Dendritic cell treated with granulocyte-macrophage colony-stimulating factor and Interleukin-4, amounts not matched to agents 40 ng/mL and 50 ng/mL, for 4 days (primary cell): ENCODE measurements at regions not wholly inside any gene's neighbourhood (a gene's known extent, or its start where the extent isn't known, plus 50 kb on each side); places are given as distances from the start of the nearest gene placed in this dataset.
"Not testable (repeated sequence)": the region's sequence is repeated elsewhere in the genome, so short reads cannot be mapped to it uniquely, and the experiment has no call there.

Source experiments
- H3K27ac Mint-ChIP-seq: one replicate; pipeline ENCODE4 v1.8.0; 2022; ENCODE audit warnings: mild to moderate bottlenecking, mixed read lengths
- H3K27me3 Mint-ChIP-seq: one replicate; pipeline ENCODE4 v1.8.0; 2022; ENCODE audit warnings: mild to moderate bottlenecking, mixed read lengths
- H3K36me3 Mint-ChIP-seq: one replicate; pipeline ENCODE4 v1.8.0; 2022; ENCODE audit warnings: low read depth, mixed read lengths
- H3K4me1 Mint-ChIP-seq: one replicate; pipeline ENCODE4 v1.8.0; 2022; ENCODE audit warnings: low read depth, mixed read lengths
- H3K4me3 Mint-ChIP-seq: one replicate; pipeline ENCODE4 v1.8.0; 2022; ENCODE audit warnings: mild to moderate bottlenecking, moderate library complexity, mixed read lengths
- H3K9me3 Mint-ChIP-seq: one replicate; pipeline ENCODE4 v1.8.0; 2022; ENCODE audit warnings: mixed read lengths
- intact Hi-C: fragments of 100-400 bp; cut with micrococcal nuclease; formaldehyde crosslinking; loops from one replicate; pipeline ENCODE4 v1.15.0; 2022

DNA sequence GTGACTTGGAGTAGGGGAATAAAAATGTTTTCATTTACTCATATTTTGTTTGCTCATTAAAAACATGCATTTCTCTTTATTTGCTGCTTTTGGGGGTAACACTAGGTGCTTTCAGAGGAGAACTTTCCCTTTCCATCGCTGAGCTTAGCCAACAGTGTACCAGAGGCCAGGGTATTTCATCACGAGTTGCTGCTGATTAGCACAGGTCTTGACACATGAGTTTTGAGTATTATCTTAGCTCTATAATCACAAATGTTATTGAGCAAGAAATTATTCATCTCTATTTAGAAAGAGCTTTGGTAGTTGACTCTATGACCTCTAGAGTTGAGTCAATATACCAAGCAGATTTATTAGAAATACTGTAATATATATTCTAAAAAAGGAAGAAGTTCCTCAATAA lies 375.9 kb downstream of the NXPH1 start:
- H3K36me3 Mint-ChIP-seq = no peaks in the 10 kb centered on the region
- intact Hi-C loops = no loop called here
- peaks cover 9% of the 10 kb centered on the region for H3K9me3 Mint-ChIP-seq
- H3K4me1 Mint-ChIP-seq = no peaks in the 10 kb centered on the region
- H3K4me3 Mint-ChIP-seq = no peak overlapping the region
- H3K27ac Mint-ChIP-seq = no peak overlapping the region
- no peaks in the 10 kb centered on the region for H3K27me3 Mint-ChIP-seq

DNA sequence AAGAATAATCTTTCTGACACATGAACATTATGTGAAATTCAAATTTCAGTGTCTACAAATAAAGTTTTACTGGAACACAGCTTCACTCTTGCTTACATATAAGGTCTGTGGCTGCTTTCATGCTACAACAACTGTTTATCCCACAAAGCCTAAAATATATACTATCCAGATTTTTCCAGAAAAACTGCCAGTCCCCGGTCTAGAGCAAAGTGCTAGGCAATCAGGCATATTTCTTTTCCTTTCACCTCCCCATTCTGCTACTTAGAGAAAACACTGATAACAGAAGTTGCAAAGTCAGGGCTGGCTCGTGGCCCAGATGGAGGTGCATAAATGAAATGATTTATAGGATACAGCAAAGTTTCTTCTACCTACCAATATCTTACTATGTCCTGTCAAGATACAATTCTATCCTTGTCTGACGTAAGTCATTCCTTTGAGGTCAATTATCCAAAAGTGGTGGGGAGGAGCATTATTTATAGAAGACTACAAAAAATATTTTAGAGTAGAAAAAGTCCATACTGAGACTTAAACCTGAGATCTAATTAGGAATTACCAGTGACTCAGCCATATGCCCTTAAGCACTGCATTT lies 384.1 kb downstream of the NXPH1 start:
- intact Hi-C loops = no loop called here
- Mint-ChIP-seq H3K36me3 (no peaks in the 10 kb centered on the region), H3K9me3 (peaks cover 18% of the 10 kb centered on the region)

GRCh38 chr7:8818406-8818805 lies 385.0 kb downstream of the NXPH1 start:
- H3K4me3 Mint-ChIP-seq = no peak overlapping the region
- H3K36me3 Mint-ChIP-seq = no peaks in the 10 kb centered on the region
- H3K27me3 Mint-ChIP-seq = no peaks in the 10 kb centered on the region
- H3K4me1 Mint-ChIP-seq = no peaks in the 10 kb centered on the region
- no peak overlapping the region for H3K27ac Mint-ChIP-seq
- peaks cover 23% of the 10 kb centered on the region for H3K9me3 Mint-ChIP-seq
- intact Hi-C loops = no loop called here

More for the DNA sequence above, 384.1 kb downstream of the NXPH1 start:
- H3K4me3 Mint-ChIP-seq = no peak overlapping the region
- no peak overlapping the region for H3K27ac Mint-ChIP-seq
- H3K27me3 Mint-ChIP-seq = no peaks in the 10 kb centered on the region
- no peaks in the 10 kb centered on the region for H3K4me1 Mint-ChIP-seq

- Mint-ChIP-seq H3K4me3 (no peak overlapping the region), H3K27ac (no peak overlapping the region), H3K4me1 (no peaks in the 10 kb centered on the region), H3K36me3 (no peaks in the 10 kb centered on the region), H3K9me3 (peaks cover 23% of the 10 kb centered on the region), H3K27me3 (no peaks in the 10 kb centered on the region)
- intact Hi-C loops = no loop called here
Measured at GRCh38 chr7:8822595-8822994, 389.2 kb downstream of the NXPH1 start.

DNA sequence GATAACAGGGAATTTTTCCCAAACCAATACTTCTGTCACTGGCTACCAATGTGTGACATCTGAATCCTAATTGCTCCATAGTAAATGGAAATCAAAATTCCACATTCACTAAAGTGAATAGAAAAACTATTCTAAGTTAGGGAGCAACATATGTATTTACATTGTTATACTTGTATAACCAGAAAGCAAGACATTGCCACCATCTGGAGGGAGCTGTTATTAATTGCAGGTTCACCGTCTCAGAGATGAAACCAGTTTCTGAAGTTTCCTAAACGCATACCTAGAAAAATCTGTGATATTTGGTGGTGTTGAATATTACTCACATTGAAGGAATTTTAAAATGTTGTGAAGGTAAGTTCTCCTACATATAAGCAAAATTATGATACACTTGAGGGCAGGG lies 390.1 kb downstream of the NXPH1 start:
- H3K4me3 Mint-ChIP-seq = no peak overlapping the region
- no peaks in the 10 kb centered on the region for H3K27me3 Mint-ChIP-seq
- H3K9me3 Mint-ChIP-seq = peaks cover 23% of the 10 kb centered on the region
- no peaks in the 10 kb centered on the region for H3K4me1 Mint-ChIP-seq
- no peak overlapping the region for H3K27ac Mint-ChIP-seq
- intact Hi-C loops = no loop called here
- no peaks in the 10 kb centered on the region for H3K36me3 Mint-ChIP-seq

DNA sequence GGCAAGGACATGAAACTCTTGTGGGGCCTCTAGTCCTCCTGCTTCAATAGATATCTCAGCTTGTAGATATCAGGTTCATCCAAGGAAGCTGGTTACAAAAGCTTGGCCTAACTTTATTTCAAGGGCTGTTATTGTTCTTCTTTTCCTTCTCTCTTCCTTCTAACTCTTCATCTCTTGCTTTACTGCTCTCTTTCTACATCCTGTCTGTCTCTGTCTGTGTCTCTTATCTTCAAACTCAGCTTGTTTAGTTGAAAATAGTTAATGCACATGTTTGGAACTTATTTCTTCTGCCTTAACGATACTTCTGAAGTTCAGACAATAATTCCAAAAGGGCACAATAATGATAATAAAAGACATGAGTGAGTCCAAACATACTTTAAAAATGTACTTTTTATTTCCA lies 393.9 kb downstream of the NXPH1 start:
- Mint-ChIP-seq H3K9me3 (peaks cover 15% of the 10 kb centered on the region), H3K4me1 (no peaks in the 10 kb centered on the region), H3K27ac (no peak overlapping the region), H3K4me3 (no peak overlapping the region), H3K36me3 (no peaks in the 10 kb centered on the region), H3K27me3 (no peaks in the 10 kb centered on the region)
- intact Hi-C loops = no loop called here

DNA sequence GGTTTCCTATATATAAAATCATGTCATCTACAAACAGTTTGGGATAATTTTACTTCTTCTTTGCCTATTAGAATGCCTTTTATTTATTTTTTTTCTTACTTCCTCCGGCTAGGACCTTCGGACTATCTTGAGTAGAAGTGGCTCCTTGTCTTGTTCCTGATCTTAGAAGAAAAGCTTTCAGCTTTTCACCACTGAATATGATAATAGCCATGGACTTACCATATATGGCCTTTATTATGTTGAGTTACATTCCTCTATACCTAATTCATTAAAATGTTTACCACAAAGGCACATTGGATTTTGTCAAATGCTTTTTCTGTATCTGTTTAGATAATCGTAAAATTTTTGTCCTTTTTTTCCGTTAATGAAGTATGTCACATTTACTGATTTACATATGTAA lies 395.7 kb downstream of the NXPH1 start:
- H3K4me3 Mint-ChIP-seq = no peak overlapping the region
- no peaks in the 10 kb centered on the region for H3K27me3 Mint-ChIP-seq
- no peaks in the 10 kb centered on the region for H3K36me3 Mint-ChIP-seq
- no peaks in the 10 kb centered on the region for H3K4me1 Mint-ChIP-seq
- intact Hi-C loops = no loop called here
- H3K27ac Mint-ChIP-seq = no peak overlapping the region
- H3K9me3 Mint-ChIP-seq = peaks cover 17% of the 10 kb centered on the region

- no peak overlapping the region for H3K27ac Mint-ChIP-seq
- H3K4me3 Mint-ChIP-seq = no peak overlapping the region
- H3K36me3 Mint-ChIP-seq = no peaks in the 10 kb centered on the region
- intact Hi-C loops = no loop called here
- H3K4me1 Mint-ChIP-seq = no peaks in the 10 kb centered on the region
- H3K9me3 Mint-ChIP-seq = peaks cover 23% of the 10 kb centered on the region
- H3K27me3 Mint-ChIP-seq = no peaks in the 10 kb centered on the region
Measured at GRCh38 chr7:8831376-8831775, 398.0 kb downstream of the NXPH1 start.

GRCh38 chr7:8833355-8833754 lies 399.9 kb downstream of the NXPH1 start:
- Mint-ChIP-seq H3K4me3 (no peak overlapping the region), H3K4me1 (no peaks in the 10 kb centered on the region), H3K36me3 (no peaks in the 10 kb centered on the region), H3K9me3 (peaks cover 27% of the 10 kb centered on the region), H3K27me3 (no peaks in the 10 kb centered on the region), H3K27ac (no peak overlapping the region)
- intact Hi-C loops = no loop called here

DNA sequence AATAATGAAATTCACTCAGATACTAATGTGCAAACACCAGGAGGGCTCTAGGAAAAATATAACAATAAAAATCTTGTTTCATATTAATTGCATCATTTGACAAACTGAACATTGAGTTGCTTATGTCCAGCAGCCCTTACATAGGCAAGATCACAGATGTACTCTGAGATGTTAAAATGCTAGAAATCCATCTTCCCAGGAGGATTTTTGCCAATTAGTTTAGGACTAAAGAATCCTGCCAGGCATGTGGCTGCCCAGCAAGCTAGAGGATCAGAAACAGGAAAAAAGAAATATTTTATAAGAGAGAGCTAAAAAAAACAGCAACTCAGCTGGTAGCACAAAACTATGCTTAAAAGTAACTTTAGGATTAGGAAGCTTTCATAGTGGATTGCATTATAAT lies 407.8 kb downstream of the NXPH1 start:
- Mint-ChIP-seq H3K27ac (no peak overlapping the region), H3K4me3 (no peak overlapping the region), H3K36me3 (no peaks in the 10 kb centered on the region), H3K4me1 (no peaks in the 10 kb centered on the region), H3K27me3 (no peaks in the 10 kb centered on the region), H3K9me3 (peaks cover 54% of the 10 kb centered on the region)
- intact Hi-C loops = no loop called here

DNA sequence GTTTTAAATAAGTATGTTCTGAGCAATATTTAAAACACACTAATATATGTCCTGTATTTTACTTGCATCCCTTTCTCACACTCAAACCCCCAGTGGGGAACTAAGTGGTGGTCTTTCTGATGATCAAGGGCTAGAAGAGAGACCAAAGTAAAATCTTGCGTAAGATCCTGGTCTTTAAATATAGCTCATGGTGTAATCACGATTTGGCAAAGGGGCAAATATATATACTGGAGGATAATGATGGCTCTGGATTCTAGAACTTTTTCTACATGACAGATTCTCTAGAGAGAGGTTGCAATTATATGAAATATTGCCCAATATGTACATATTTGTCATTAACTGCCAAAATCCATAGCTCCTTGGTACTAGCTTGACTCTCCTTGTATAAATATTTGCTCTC lies 438.3 kb downstream of the NXPH1 start:
- Mint-ChIP-seq H3K27ac (no peak overlapping the region), H3K4me3 (no peak overlapping the region), H3K36me3 (no peaks in the 10 kb centered on the region), H3K9me3 (peaks cover 28% of the 10 kb centered on the region), H3K27me3 (no peaks in the 10 kb centered on the region), H3K4me1 (no peaks in the 10 kb centered on the region)
- intact Hi-C loops = no loop called here

DNA sequence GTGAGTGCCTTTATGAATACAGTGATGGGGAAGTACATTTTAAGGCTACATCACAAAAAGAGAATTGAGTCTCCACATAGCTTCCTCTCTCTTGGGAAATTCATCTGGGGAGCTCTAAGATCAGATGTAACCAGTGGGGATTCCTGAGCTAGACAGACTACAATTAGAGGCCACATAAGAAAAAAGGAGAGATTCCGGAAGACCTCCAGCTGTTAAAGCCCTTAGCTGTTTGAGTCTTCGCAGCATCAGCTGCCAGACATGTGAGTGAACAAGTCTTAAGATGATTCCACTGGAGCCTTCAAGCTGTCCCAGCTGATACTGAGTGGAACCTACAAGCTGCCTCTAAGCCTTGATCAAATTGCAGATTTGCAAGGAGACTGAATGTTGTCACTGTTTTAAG lies 448.5 kb downstream of the NXPH1 start:
- intact Hi-C loops = no loop called here
- no peak overlapping the region for H3K4me3 Mint-ChIP-seq
- H3K27ac Mint-ChIP-seq = no peak overlapping the region
- H3K9me3 Mint-ChIP-seq = peaks cover 30% of the 10 kb centered on the region
- H3K4me1 Mint-ChIP-seq = no peaks in the 10 kb centered on the region
- no peaks in the 10 kb centered on the region for H3K36me3 Mint-ChIP-seq
- no peaks in the 10 kb centered on the region for H3K27me3 Mint-ChIP-seq

GRCh38 chr7:8885480-8886000 lies 452.1 kb downstream of the NXPH1 start:
- Mint-ChIP-seq H3K27me3 (no peaks in the 10 kb centered on the region), H3K27ac (no peak overlapping the region), H3K4me3 (no peak overlapping the region), H3K36me3 (no peaks in the 10 kb centered on the region), H3K9me3 (peaks cover 36% of the 10 kb centered on the region), H3K4me1 (no peaks in the 10 kb centered on the region)
- intact Hi-C loops = no loop called here

DNA sequence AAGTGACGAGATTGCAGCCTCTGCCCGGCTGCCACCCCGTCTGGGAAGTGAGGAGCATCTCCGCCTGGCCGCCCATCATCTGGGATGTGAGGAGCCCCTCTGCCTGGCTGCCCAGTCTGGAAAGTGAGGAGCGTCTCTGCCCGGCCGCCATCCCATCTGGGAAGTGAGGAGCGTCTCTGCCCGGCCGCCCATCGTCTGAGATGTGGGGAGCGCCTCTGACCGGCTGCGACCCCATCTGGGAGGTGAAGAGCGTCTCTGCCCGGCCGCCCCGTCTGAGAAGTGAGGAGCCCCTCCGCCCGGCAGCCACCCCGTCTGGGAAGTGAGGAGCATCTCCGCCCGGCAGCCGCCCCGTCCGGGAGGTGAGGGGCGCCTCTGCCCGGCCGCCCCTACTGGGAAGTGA lies 456.9 kb downstream of the NXPH1 start:
- not testable (repeated sequence) for H3K36me3 Mint-ChIP-seq, H3K4me3 Mint-ChIP-seq, H3K4me1 Mint-ChIP-seq

GRCh38 chr7:8893775-8894174 lies 460.4 kb downstream of the NXPH1 start:
- H3K27ac Mint-ChIP-seq = no peak overlapping the region

More for the DNA sequence above, 456.9 kb downstream of the NXPH1 start:
- H3K27ac Mint-ChIP-seq, intact Hi-C loops, H3K27me3 Mint-ChIP-seq: not testable (repeated sequence)
- peaks cover 54% of the 10 kb centered on the region for H3K9me3 Mint-ChIP-seq

More at GRCh38 chr7:8893775-8894174, 460.4 kb downstream of the NXPH1 start:
- H3K27me3 Mint-ChIP-seq = no peaks in the 10 kb centered on the region
- H3K4me3 Mint-ChIP-seq = no peak overlapping the region
- H3K4me1 Mint-ChIP-seq = no peaks in the 10 kb centered on the region
- peaks cover 60% of the 10 kb centered on the region for H3K9me3 Mint-ChIP-seq
- no peaks in the 10 kb centered on the region for H3K36me3 Mint-ChIP-seq
- intact Hi-C loops = no loop called here
